GM18868 (cell line): ENCODE measurements at regions not wholly inside any gene's neighbourhood (a gene's known extent, or its start where the extent isn't known, plus 50 kb on each side); places are given as distances from the start of the nearest gene placed in this dataset.

Experiments
- ATAC-seq: cut with Tn5 transposase; IDR thresholded peaks from one replicate; pipeline ENCODE4 v1.9.1; 2021; ENCODE audit warnings: mild to moderate bottlenecking, moderate library complexity; ENCODE audit not compliant: unreplicated experiment

DNA sequence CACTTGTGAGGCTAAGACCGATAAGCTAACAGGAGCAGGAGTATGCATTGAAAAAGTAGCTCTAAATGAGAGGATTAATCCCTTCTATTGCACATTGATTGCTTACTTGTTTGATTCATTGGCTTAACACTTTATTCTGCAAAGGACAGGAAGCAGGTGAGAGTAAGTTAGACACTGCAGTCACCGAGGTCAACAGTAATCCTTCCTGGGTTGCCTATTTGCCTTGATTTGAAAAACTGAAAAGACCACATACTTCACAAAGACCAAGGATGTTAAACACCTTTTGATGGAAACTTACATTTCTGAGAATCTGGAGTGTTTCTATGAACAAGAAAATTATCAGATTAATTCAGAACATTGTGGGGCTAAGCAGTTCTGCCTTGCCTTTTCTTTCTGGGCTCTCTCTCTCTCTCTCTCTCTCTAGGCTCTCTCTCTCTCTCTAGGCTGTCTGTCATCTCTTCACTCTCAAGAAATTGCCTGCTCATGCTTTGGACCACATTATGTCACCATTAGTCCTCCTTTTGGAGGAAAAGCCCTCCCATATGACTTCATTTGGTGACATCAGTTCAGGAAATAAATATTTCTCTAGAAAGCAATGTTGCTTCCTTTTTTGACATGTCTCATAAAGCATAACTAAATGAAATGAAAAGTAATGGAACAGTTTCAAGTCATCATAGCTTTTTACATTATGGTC, 103.8 kb downstream of the TNFSF18 start:
- no peak for ATAC-seq

DNA sequence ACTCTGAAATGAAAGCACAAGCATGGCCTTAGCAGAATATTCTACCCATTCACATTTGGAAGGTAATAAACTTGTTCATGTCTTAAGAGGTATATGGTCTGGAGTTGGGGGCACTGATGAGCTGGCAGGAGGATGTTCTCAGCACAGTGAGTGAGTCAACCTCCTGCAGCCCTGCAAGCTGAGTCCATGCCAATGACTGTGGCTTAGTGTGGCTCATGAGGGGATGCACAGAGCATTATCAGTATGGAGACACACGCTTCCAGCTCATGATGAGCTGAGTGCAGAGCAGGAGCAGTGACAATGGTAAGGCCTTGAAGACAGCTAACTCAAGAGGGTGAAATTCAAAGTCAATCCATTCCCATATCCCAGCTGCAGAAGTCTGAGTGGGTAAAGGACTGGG, 102.3 kb downstream of the TNFSF18 start:
- no peak for ATAC-seq

DNA sequence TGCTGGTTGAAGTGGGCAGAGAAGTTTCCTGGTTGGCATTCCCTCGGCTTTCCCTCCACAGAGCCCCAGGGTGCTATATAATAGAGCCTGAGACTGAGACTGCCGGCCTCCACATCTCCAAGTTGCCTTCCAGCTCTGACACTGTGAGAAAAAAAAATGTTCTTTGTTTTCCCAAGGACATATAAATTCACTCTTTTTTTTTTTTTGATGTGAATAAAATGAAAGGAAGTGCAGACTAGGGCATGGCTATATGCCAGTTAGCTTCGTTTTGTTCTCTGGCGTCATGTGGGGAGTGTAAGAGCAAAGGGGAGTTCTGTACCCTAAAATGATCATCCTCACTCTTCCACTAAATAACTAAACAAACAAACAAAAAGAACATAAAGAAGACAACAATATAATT, 101.6 kb downstream of the TNFSF18 start:
- ATAC-seq = no peak

DNA sequence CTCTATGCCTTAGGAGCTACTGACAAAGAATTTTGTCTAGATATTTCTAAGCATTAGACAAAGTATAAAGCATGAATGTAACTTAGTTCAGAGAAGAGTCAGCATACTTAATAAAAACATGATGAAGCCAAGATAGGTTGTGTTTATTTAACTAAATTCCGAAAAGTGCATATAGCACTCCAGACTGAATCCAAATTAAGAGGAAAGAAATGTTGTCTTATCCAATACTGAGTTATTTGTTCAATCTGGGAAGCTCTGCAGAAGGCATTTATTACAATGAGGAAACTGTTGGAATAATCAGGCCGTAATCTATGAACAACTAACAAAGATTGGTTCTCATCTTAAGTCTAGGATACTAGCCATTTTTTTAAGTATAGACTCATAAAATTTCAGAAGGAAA, 100.2 kb downstream of the TNFSF18 start:
- ATAC-seq = no peak

DNA sequence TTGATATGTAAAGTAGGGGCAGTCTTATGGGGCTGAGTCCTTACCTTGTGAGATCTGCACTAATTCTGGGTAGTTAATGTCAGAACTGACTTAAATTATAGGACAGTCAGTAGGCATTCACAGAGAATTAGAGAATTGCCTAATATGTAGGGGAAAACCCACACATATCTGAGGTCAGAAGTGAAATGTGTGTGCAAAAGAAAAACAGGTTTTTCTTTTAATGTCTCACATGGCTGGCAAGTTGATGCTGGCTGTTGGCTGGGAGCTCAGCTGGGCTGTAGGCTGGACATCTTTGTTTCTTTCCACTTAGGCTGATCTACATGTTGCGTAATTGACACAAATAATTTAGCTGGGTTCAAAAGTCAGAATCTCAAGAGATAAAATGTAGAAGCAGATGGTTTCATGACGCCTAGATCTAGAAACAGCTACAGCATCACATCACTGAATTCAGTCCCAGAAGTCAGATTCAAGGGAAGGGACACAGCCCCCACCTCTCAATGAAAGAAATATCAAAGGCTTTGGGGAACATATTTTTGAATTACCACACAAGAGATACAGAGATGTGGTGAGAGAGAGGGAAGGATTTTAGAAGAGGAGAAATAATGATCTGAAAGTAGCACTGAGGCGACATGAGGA, 98.9 kb downstream of the TNFSF18 start:
- no peak for ATAC-seq

DNA sequence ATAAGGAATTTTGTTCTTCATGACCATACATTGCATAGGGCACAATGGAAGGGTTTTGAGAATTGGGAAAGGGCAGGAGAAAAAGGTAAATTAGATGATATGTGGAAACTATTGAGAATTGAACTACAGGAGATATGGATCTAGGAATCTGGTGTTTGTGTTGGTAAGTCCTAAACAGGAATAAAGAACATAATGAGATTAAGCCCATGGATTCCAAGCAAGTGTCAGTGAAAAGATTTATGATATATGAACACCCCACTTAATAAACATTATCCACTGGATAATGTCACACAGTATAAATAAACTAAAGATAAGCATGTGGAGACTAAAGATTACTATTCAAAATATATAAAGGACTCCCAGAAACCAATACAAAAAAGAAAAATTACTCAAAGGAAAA, 98.2 kb downstream of the TNFSF18 start:
- ATAC-seq = no peak

DNA sequence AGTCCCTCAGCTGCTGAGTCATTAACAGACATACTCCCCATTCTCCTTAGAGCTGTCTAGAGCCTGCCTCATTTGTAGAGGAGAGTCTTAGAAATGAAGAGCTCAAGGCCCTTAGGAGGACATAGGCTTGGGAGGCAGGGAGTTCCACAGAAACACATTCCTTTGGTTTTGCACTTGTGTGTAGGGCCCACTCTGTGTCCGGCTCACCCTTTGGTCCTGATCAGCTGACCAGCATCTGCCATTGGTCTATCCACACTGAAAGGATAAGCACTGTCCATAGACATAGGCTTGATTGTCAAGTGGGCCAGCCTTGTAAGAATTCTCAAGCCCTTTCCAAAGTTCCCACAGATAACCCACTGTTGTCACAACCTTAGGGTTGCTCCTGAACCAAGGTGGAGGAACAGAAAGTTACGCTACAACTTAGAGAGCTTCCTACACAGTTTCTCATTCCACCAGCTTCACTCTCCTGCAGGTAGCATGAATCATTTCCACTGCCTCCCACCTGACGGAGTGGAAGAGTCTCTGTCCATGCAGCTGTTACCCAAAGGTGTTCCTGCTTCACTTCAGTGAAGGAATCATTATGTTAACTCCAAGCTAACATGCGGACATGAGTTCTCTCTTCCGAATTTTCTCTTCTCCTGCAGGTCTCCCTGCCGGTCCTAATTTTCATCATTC, 96.1 kb downstream of the TNFSF18 start:
- ATAC-seq = no peak

DNA sequence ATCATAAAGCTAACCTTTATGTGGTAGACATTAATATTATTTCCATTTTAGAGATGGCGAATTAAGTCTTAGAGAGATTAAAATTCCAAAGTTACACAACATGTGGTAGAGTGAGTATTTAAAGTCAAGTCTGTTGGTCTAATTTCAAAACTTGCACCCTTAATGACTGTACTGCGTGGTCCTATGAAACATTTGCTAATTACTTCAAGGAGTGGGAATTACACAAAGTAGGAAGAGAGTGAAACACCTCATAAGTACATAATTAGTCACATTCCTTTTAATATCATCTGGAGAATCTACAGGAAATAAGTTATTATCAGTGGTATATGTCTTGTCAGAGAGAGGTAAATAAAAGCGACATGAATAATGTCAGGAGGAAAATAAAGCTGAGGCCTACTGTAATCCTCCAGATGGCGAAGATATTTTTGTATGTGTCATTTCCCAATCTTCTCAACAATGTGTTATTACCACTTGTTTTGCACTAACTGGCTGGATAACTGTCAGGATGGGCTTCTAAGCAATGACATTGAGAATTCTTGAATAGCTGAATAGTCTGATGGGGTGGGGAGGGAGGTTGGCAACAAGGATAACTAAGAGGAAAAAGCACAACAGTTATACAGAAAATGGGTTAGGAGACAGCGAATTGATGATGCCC, 95.5 kb downstream of the TNFSF18 start:
- no peak for ATAC-seq

DNA sequence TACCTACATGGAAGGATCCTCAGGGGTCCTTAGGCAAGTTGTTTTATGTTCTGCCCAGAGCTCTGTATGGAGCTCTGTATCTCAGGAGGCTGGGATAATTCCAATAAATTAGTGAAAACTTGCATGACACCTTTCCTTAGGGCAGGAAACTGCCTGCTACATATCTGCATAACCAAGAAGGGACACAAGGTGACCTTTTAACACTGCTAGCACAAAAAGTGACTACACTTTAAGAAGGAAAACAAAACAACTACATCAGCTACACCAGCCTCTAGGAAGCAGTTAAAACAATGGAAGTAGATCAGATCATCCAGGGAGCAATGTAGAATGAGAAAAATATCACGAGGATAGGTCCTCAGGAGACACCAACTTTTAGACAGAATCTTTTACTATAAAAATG, 93.9 kb downstream of the TNFSF18 start:
- no peak for ATAC-seq

DNA sequence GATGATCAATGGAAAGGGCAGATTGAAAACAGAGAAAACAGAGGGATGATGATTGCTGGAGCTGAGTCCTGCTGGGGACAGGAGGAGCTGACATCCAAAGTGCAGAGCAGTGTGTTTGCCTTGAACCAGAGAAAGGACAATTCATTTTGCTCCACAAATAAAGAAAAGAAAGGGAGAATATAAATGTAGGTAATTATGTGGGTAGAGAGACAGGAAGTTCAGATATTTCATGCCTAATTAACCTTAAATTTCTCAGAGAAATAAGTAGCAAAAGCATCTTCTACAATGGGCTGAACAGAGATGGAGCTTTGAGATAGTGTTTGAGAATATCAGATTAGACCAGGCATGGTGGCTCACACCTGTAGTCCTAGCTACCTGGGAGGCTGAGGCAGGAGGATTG, 93.2 kb downstream of the TNFSF18 start:
- ATAC-seq = no peak

DNA sequence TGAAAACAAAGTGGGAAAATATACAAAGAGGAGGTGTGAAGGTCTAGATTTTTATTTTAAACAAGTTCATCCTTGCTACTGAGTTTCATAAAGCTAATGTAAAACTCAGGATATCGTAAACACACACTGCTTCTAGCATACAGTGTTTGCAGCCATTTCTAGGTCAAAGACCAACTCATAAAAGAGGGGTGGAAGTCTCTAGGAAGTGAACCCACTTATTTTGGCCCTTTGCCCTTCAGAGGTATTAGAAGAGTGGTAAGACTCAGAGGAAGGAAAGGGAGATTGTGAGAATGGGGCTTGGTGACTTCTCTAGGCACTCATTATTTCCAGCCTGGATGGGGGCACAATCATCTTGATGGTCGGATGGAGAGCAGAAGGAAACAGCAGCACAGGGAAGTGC, 91.2 kb downstream of the TNFSF18 start:
- no peak for ATAC-seq

DNA sequence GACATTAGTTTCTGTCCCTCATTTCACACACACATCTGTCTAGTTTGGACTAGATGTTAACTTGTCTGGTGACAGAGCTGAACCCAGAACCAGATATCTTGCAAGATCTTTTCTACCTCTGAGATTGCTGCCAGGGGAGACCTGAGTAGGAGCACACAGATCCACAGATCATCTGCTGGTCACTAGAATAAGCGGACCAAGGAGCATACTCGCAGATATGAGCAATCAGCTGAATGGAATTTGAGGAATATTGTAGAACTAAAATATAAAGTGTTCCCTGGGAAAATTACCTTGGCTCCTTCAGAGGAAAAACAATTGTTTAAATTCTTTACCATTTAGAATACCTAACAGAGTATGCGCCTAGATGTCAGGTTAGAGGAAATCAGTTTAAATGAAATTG, 90.7 kb downstream of the TNFSF18 start:
- ATAC-seq = no peak

DNA sequence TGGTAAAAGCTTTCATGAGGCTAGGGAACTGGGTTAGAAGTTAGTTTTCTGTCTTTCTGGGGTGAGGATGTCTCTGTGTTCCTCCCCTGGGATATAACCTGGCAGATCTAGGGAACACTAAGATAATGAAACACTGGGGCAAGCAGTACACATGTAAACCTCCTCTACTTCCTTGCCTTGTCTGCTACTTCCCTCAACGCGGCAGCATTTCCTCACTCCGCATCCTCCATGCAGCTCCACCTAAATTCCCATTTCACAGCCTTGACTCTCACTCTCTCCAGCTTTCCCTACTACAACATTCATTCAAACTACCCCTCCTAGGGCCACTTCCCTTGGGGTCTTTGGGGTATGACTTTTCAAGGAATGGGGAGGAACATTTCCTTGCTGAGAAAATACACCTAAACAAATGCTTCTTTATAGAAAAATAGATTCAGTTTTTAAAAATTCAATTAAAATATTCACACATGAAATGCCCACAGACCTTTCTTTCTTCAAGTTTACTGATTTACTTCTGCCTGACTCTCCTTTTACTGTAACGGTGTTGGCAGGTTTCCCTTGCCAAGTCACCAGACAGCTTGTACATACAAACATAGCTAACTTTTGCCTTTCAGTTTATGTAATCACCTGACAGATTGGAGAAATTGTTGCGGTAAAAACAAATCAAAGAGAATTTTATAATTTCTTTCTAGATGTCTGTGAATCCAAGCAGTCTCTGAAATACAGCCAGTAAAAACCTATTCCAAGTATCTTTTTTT, 90.1 kb downstream of the TNFSF18 start:
- ATAC-seq = no peak

DNA sequence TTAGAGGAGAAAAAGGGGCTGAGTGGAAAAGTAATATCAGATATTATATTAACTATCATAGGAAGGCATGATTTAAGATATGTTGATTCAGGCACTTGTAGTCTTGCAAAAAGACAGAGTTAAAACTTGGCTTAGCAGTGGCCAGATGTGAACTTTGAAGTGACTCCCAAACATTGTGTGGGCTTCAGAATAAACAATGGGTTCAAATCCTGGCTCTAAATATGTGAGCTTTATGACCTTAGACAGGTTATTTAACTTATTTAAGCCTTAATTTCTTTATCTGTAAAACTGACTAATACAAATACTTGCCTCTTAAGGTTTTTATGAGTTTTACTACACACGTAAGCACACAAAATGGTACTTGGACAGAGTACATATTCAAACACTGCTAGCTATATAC, 85.9 kb downstream of the TNFSF18 start:
- ATAC-seq = no peak

DNA sequence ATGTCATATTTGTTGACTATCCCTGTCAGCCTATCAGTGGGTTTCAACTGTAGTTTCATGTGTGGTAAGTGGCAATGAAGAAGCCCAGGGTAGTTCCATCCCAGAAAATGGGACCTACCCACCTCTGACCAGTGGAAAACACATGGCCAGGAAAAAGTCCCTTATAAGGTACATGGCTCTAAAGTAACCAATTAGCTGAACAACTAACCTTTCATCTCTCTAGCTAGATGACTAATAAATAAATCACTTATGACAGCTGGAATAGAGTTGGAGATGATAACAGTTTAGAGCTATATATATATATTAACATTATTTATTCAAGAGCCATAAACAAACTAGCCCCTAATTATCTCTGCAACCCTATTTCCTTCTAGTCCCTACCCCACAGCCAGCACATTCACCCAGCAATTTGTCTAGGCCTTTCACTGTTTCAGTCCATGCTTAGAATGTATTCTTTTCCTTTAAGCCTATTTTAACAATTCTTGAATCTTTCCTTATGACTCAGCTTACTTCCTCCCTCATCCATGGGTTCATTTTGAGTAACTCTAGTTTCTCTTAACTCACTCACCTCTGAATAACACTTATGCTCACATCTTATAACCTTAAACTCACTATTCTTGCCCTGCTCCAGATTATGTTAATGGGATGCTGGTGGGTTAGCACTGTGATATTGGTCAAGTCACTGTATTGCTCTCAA, 83.7 kb downstream of the TNFSF18 start:
- no peak for ATAC-seq

DNA sequence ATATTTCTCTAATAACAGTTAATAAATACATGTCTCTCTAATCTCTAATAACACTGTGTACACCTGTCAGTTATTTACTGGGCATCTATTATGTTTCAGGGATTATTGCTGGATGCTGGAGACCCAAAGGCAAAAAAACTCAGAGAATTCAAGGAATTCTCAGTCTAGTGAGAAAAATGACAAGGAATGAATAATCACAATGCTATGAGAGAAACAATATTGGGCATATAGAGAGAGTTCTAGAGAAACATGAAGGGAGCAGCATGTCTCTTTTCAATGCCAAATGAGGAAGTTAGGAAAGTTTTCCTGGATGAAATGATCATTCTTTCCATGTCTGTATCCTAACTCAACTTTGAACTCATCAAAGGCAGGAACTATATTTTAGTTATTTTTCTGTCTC, 82.8 kb downstream of the TNFSF18 start:
- no peak for ATAC-seq

DNA sequence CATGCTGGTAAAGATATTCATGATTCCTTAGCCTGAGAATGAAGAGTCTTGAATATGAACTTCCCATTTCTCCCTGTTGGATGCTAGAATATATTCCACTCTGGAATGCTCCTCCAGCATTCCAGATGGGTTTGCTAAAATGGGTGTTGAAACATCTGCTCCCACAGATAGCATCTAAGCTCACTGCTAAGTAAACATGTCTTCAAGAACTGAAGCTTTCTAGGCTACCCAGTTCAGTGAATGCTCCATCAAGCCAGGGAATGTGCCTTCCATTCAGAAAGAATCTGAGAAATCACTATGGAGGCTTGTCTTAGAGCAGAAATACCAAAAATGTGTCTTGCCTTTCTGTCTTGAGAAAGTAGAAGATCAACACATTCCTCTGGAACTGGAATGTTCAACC, 81.1 kb downstream of the TNFSF18 start:
- no peak for ATAC-seq

DNA sequence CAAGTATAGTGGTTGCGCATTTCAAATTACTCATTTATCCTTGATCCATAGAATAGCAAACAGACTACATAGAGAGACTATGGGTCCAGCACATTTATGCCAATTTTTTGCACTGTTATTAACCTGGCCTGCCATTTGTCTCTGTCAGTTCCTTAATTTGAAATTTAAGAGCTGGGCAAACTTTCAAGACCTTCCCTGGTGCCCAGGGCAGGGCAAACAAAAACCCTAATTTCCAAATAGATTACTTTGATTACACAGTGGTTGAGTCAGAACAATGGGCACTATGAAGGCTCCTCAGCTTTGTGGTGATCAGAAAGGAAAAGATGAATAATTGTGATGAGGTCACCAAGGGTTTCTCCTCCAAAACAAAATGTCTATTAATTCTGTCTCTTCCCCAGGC, 80.6 kb downstream of the TNFSF18 start:
- no peak for ATAC-seq

DNA sequence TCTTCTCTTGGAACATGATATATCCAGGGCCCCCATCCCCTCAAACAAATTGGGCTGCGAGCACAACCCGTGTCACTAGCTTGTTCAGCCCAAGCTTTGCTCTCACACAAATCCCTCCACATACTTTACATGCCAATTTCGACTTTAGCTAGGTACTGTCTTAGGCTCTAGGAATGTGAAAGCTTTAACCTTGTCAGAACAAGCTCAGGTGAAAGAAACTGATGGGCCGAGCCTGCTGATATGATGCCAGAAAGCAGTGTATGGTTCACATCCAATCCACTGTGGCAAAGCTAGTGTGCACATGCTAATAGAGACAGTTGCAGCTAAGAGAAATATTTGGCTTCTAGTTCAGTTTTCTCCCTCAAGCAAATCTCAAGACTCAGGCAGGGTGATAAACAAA, 79.5 kb downstream of the TNFSF18 start:
- no peak for ATAC-seq

DNA sequence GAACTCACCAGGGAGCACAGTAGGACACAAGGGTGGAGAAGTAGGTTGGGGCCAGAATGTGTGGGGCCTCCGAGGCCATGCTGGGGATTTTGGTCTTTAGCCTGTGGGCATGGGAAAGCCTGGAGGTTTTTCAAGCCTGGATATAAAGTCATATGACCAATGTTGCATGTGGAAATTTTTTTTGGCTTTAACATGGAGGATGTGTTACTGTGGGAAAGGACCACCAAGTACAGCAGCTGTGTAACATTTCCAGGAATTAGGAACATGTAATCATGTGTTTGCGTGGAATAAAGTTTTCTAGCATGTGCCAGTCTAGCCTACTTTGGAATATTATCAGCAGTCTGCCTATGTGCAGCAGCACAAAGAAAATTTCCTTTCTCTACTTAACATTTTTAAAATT, 78.5 kb downstream of the TNFSF18 start:
- ATAC-seq = no peak

DNA sequence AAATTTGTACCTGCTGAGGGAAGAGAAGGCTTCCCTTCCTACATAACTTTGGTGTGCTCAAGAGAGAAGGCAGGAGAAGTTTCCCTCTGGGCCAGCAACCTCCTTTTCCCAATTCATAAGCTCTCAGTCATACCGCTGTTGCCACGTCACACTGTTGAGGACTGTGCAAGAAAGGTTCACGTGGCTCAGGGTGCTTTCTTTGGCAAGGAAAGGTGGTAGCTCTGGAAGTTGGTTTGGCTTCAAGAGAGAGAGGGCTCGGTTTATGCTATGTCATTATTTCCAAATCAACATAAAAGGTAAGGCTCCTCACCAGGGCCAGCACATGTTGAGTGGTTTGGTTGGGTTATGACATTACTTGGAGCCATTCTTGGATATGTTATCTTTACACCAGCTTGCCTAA, 77.3 kb downstream of the TNFSF18 start:
- ATAC-seq = no peak
